GM18517 (cell line): ENCODE measurements at regions not wholly inside any gene's neighbourhood (a gene's known extent, or its start where the extent isn't known, plus 50 kb on each side); places are given as distances from the start of the nearest gene placed in this dataset.

Source experiments
- ATAC-seq: cut with Tn5 transposase; IDR thresholded peaks from one replicate; pipeline ENCODE4 v1.9.1; 2021; ENCODE audit warnings: mild to moderate bottlenecking, moderate library complexity; ENCODE audit not compliant: unreplicated experiment

DNA sequence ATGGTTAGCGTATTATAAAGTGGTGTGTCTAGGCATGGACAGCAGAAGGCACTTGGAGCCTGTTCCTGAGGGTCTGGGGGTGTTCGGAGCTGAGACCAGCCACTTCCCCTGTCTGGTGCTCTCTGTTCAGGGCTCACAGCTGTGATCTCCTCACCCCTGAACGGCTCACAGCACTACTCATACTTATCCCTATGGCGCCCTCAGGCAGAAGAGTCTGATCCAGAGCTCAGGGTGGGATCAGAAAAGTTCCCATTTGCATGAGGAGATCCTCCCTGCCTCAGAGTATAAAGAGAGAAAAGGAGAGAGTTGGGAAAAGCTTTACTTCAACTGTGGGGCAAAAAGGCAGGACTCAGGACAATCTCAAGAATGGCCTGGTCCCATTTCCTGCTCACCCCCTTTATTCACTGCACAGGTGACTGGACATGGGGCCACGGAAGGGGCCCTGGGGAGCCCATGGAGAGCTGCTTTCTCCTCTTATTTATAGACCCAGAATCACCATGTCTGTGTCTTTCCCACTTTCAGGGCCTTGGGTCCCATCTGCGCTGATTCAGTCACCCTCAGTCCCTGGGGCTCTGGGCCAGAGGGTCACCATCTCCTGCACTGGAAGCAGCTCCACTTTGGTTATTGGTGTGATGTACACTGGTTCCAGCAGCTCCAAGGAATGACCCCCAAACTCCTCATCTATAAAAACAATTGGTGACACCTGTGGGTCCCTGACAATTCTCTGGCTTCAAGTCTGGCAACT is 97.0 kb upstream of the TOP3B start:
- no peak for ATAC-seq

DNA sequence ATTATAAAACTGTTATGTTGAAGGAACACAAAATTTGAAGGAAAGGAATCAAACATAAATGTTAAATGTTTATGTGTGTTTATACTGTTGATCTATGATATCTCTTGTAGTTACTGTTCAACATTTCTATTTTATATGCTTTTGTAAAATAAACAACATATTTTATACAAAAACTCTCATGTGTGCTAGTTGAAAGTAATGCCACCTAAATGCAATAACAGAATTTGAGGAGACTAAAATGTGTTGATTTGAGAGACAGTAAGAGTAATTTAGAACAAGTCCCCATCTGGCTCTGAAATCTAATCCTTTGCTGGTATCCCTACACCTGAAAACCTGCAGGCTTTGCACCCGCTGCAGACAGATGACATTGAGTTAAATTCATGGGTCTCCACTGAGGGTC is 95.7 kb upstream of the TOP3B start:
- no peak for ATAC-seq

DNA sequence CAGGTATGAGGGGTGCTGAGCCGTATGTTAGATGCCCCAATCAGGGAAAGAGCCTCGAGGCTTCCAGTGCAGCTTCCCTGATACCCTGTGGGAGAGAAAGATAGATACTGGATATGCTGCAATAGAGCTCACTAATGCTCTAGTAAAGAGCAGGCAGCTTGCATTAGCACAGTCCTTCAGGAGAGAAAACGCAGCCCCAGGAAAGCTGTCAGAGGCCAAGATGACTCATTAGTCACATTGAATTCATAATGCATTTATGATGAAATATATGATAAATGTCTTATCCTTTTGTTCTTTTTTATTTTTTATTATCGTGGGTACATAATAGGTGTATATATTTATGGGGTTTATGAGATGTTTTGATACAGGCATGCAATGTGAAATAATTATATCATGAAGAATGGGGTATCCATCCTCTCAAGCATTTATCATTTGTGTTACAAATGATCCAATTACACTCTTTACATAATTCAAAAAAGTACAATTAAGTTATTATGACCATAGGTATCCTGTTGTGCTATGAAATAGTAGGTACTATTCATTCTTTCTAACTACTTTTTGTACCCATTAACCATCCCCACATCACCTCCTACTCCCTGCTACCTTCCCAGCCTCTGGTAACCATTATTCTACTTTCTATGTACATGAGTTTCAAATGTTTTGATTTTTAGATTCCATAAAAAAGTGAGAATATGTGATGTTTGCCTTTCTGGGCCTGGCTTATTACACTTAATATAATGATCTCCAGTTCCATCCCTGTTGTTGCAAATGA is 94.5 kb upstream of the TOP3B start:
- no peak for ATAC-seq

DNA sequence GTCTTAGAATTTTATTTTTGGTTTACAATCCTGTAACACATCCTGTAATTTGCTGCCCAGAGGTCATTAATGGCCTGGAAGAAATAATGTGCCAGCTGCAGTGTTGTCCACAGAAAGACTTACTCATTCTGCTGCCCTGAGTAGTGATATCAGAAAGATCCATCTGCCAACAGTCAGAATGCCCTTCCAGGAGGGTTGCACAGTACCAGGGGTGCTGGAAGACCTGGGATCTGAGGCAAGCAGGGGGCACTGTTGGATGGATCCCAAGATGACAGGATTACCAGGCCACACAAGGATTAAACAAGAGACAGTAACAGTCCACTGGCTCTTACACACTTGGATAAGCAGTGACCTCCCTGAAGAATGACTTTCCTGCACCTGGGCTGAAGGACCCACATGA is 93.8 kb upstream of the TOP3B start:
- no peak for ATAC-seq

DNA sequence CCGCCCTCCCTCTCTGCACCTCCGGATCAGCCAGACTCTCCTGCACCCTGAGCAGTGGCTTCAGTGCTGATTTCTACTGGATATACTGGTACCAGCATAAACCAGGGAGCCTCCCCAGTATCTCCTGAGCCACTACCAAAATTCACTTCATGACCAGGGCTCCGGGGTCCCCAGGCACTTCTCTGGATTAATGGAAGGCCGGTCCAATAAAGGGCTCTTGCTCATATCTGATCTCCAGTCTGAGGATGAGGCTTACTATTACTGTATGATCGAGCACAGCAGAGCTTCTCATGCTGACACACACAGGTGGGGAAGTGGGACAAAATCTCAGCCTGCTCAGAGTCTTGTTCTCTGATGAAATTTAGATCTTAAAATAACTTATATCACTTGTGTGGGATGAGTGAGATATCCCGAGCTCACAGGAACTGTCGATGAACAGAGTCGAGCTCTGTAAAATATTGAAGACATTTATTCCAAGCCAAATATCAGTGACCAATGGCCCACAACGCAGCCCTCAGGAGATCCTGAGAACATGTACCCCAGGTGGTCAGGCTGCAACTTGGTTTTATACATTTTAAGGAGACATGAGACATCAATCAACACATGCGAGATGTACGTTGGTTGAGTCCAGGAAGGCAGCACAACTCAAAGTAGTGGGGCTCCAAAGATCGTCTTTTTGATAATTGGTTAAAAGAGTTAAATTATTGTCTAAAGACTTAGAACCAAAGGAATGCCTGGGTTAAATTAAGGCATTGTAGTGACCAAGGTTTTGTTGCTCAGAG is 93.0 kb upstream of the TOP3B start:
- no peak for ATAC-seq

DNA sequence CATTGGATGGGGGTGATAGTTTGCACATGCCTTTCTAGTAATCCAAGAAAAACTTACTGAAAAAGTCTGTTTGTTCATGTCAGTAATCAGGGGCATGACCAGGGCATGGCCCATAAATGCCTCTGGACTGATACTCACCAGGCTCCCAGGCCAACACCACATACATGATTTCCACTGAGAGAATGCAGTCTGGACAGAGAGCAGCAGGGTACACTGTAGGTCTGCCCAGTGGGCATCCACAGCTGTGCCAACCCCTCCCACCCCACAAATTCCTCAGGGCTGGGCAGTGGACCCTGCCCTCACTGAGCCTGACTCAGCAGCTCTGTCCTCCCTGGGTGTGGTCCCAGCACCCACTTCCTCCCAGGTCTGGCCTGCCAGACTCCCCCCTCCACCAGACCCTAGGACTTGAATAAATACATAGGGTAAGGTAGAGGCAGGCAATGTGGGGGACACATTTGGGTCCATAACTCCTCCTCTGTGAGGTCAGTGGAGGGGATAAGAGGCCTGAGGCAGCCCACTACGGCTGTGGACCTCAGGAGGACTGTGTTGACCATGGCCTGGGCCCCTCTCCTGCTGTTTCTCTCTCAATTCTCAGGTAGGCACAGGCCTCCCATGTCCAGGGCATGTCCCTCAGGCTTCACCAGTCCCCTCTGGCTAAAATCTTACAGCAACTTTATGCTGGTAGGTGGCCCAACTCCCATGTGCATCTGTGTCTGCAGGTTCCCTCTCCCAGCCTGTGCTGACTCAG is 92.2 kb upstream of the TOP3B start:
- ATAC-seq: no peak

DNA sequence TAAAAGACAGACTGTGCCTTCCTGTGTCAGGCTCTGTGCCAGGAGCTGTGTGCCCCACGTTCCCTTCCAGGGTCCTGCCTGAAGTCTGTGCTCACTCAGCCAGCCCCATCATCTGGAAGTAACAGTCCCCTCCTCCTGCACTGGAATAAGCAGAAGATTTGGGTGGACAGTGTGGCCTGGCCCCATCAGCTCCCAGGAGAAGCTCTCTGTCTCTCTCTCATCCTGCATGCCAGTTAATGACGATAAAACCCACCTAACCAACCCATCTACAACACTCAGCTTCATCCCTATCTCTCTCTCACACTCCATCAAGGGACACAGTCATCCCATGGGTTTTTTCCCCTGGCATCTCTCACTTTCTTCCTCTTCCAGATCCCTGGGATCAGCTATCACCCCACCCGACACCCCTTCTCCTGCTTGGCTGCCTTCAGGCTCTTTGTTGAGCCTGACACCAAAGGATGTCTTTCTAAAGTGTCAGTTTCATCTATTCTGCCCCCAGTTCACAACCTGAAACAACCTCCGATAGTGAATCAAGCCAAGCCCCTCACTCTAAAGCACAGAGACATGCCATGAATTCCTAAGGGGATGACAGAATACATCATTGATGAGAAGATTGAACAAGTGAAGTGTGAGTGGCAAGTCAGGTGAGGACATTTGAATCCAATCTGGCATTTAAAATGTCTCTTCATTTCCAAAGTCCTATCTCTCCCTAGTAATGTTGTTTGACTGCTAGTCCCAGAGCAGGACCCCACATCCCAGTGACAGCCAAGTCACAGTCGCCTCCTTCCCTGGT is 91.4 kb upstream of the TOP3B start:
- ATAC-seq: no peak

DNA sequence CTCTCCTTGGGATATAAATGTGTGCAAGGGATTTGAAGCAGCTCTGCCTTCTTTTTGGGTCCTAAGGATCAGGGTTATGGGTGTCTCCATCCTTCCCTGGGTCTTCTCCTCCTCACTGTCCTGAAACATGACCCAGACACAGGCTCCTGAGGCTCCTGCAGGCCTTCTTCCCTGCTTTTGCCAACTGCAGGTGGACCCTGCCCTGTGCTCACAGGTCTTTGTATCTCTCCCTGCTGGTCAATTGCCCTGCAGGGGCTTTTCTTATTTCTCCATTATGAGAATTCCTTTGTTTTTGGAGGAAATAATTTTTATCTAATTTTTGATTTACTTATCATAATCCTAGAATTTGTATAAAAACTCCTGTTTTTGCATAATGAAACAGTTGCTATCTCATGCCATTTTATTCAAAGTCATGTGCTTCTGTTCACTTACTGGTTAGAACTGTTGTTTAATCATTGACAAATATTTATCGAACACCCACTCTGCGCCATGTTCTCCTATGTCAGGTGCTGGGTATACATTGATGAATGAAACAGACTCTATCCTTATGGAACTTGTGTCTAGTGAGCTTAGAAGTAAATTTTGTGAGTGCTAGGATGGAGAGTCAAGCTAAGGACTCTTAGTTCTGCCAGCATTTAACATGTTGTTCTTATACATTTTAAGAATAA is 89.7 kb upstream of the TOP3B start:
- ATAC-seq: no peak

DNA sequence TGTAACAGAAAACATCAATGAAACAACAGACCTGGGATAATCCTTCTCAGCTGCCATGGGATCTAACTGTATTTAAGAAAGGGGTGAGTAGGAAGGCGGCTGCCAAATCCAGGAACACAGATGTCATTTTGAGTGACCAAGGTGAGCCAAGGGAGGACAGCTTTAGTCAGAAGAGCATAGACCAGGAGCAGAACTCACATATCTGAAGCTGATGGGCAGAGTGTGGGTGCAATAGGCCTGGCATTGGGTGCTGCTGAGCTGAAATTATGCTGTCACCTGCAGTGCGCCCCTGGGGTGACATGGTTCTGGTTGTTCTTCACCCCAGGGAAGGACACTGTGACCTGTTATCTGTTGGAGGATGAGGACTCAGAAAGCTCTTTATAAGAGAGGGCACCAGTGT is 88.9 kb upstream of the TOP3B start:
- ATAC-seq: no peak

DNA sequence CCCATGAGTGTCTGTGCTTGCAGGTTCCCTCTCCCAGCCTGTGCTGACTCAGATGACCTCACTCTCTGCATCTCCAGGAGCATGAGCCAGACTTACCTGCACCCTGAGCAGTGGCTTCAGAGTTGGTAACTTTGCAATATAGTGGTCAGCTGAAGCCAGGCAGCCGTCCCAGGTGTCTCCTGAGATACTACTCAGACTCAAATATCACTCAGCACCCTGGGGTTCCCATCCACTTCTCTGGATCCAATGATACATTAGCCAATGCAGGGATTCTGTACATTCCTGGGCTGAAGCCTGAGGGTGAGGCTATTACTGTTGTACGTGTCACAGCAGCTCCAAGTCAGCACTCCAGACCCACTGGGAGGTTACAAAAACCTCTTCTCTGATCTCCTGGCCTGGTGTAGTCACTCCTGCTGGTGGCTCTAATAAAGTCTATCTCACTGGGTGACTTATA is 87.8 kb upstream of the TOP3B start:
- no peak for ATAC-seq

DNA sequence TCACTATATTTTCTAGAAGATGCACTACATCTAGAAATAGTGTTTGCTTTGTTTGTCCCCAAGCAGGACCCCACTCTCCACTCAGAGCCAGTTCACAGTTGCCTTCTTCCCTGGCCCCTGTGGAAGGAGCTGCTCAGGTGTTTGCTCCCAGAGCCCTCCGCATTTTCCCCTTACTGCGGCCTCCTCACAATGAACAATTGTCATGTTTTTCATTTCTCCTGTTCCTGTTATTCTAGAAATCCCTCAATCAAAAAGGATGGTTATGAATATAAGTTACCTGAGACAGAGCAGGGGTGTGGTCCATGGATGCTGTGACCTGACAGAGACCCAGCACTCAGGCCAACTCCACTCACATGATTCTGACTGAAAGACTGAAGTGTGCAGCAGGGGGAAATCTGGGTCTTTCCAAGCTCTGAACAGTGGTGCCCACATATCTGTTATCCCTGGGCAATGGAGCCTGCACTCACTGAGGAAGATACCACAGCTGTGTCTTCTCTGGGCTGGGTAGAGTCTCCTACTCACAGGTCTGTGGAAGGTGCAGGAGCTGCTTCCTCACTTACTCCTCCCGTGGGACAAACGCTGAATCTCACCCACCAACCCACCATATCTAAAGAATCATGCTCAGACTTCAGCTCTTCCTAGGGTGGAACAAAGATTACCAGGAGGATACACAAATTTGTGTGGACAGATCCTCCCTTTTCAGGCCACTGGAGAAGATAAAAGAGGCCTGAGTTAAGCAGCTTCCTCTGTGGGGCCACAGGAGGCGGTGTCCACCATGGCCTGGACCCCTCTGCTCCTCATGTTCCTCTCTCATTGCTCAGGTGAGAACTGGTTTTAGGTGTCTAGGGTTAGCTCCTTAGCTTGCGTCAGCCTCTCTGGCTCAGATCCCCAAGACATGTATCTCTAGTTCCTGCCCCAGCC is 87.1 kb upstream of the TOP3B start:
- ATAC-seq: no peak

DNA sequence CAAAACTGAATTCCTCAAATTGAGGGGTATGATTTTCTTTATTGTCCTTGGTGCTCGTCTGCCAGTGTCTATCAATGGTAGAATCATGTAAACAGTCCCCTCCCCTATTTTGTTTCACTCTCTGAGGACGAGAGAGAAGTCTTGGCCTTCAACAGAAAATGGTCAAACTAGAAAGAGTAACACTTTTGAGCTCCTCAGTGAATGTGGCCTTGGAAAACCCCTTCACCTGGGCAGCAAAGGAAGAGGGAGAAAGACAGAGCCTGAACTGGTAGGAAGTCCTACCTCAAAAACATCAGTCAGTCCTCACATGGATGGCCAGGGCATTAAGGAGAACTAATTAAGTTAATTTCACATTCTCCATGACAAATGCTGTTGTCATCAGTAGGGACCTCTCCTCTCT is 86.1 kb upstream of the TOP3B start:
- no peak for ATAC-seq

DNA sequence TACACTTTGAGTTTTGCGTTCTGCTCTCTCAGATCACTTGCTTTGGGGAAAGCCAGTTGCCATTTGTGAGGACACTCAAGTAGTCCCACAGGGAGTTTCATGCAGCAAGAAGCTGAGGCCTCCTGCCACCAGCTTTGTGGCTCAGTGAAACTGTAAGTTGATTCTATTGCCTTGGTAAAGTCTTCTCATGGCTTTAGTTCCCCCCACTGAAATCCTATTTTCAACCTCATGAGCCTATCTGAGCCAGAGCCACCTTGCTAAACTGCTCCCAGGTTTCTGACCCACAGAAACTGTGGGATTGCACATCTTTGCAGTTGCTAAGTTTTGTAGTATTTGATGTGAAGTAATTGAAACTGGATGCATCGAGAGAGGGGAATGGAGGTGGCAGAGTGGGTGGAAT is 85.4 kb upstream of the TOP3B start:
- no peak for ATAC-seq

DNA sequence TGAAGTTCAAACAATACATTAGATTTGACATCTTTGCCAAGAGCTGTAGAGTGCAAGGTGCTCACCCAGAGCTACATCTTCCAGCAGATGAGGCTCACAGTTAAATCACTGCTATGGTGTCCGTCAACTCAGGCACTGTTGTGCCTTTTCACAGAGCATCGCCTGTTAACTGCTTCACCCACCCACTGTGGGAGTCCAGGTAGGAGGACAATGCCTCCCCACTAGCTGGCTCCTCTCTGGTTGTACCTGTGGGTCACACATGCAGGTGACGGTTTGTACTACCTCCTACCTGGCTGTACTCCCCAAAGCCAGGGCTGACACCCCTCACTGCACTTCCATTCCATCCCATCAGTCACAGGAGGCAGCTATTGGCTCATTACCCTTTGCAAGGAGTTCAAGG is 84.6 kb upstream of the TOP3B start:
- no peak for ATAC-seq

DNA sequence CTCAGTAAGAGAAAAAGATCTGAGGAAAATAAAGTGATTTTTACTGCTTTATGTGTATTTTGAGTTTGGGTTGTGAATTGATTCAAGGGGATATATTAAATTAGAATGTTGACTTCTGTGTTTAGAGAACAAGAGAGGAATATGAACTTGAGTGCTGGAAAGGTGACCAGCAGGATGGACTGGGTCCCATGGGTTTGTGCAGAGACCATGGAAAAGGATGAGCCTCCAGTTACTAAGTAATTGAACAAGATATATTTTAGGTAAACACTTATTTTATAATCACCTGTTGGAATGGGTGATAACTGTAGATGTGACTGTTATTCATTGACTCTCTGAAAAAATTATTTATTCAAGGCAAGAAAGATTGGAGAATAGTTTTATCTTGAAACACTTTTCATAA is 82.0 kb upstream of the TOP3B start:
- ATAC-seq: no peak

DNA sequence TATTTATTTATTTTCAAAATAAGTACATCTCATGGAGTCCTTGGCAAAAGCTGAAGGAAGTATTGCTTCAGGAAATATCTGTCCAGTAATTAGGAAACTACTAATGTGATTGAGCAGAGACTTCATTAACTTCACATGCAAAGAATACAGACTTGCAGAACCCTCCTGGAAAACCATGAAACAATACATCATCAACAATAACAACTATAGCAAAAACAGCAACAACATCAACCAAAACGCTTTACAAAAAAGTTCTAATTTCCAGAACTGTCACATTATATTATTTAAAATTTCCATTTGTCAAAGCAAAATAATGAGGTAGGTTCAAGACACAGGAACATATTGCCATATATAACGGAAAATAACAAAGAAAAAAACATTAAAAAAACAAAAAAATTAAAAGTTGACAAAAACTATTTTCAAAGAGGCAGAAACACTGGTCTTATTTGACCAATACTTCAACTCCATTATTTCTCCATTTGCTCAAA is 79.8 kb upstream of the TOP3B start:
- ATAC-seq: no peak

DNA sequence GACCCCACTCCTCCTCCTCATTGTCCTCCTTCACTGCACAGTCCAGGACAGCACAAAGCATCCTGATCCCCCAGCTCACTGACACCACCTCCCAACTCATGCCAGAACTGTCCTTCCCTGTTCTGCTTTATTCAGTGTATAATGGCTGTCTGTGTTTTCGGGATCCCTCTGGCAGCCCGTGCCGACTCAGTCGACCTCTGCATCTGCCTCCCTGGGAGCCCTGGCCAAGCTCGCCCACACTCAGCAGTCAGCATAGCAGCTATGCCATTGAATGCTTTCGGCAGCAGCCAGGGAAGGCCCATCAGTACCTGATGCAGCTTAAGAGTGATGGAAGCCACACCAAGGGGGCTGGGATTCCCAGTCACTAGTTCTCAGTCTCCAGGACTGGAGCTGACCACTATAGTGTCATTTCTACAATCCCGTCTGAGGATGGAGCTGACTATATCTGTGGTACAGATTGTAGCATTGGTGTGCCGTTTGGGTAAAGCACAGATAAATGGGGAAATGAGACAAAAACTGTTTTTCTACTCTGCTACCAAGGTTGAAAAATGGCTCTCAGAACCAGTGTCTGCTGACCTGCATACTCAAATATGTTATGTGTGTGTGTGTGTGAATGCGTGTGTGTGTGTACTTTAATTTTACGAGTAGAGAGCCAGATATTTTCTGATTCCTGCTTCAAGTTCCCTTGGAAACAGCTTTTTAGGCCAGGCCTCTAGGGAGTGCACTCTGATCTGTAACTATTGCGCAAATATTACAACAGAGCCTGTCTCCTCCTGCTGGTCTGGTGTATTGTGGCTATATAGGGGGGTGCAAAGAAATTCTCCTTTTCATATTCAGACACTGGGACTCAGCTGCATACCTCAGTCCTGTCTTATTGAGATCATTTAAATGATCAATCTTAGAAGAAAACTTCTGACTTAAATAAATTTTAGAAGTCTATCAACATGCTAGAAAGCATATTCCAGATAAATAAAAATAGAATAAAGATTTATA is 78.8 kb upstream of the TOP3B start:
- ATAC-seq: no peak
